WTC11 (cell line): ENCODE measurements at regions not wholly inside any gene's neighbourhood (a gene's known extent, or its start where the extent isn't known, plus 50 kb on each side); places are given as distances from the start of the nearest gene placed in this dataset.

ENCODE experiments used
- ATAC-seq: fragments of 200-7000 bp; cut with Tn5 transposase; 2 replicates; pipeline ENCODE4 v1.10.0; 2021; ENCODE audit warnings: mild to moderate bottlenecking, moderate library complexity
- CTCF ChIA-PET: fragments of 300-600 bp; sonication (Branson Sonifier 250); formaldehyde crosslinking; loops from one replicate; lab custom pipeline; 2021; ENCODE audit warnings: antibody characterized with exemption; lab: Charles Lee
- POLR2A ChIA-PET: fragments of 350-600 bp; sonication (Branson Sonifier 250); formaldehyde crosslinking; loops from one replicate; lab custom pipeline; 2021; ENCODE audit warnings: antibody characterized with exemption; lab: Charles Lee
- DNase-seq: peaks from one replicate; pipeline ENCODE4 v3.0.0; 2021; ENCODE audit warnings: low spot score
- H3K27ac Mint-ChIP-seq: 2 replicates; pipeline ENCODE4 v1.8.0; 2021; ENCODE audit warnings: mixed read lengths
- H3K27me3 Mint-ChIP-seq: 2 replicates; pipeline ENCODE4 v1.8.0; 2021; ENCODE audit warnings: low read depth, mild to moderate bottlenecking, moderate library complexity, mixed read lengths
- H3K36me3 Mint-ChIP-seq: 2 replicates; pipeline ENCODE4 v1.8.0; 2021; ENCODE audit warnings: mixed read lengths
- H3K4me1 Mint-ChIP-seq: 2 replicates; pipeline ENCODE4 v1.8.0; 2022; ENCODE audit warnings: mixed read lengths
- H3K4me3 Mint-ChIP-seq: 2 replicates; pipeline ENCODE4 v1.8.0; 2021; ENCODE audit warnings: mild to moderate bottlenecking, moderate library complexity, mixed read lengths
- H3K9me3 Mint-ChIP-seq: 2 replicates; pipeline ENCODE4 v1.8.0; 2021; ENCODE audit warnings: mixed read lengths
- ATF2 ChIP-seq: sonication (generic); formaldehyde crosslinking; IDR thresholded peaks from 2 replicates; pipeline ENCODE4 v1.8.1; 2022; ENCODE audit warnings: low read depth, missing genetic modification reagents, borderline replicate concordance
- ATF6 ChIP-seq: sonication (generic); formaldehyde crosslinking; IDR thresholded peaks from 2 replicates; pipeline ENCODE4 v1.8.1; 2023; ENCODE audit warnings: mild to moderate bottlenecking, missing genetic modification reagents
- ELF4 ChIP-seq: sonication (generic); formaldehyde crosslinking; IDR thresholded peaks from 2 replicates; pipeline ENCODE4 v1.8.1; 2022; ENCODE audit warnings: low read depth, mild to moderate bottlenecking, moderate library complexity, missing genetic modification reagents
- ESRRA ChIP-seq: sonication (generic); formaldehyde crosslinking; IDR thresholded peaks from 2 replicates; pipeline ENCODE4 v1.8.1; 2022; ENCODE audit warnings: mild to moderate bottlenecking, missing genetic modification reagents, borderline replicate concordance
- FOXP1 ChIP-seq: sonication (generic); formaldehyde crosslinking; IDR thresholded peaks from 2 replicates; pipeline ENCODE4 v1.8.0; 2022; ENCODE audit warnings: missing genetic modification reagents, mild to moderate bottlenecking, moderate library complexity, borderline replicate concordance
- IRF2 ChIP-seq: sonication (generic); formaldehyde crosslinking; IDR thresholded peaks from 2 replicates; pipeline ENCODE4 v1.8.0; 2022; ENCODE audit warnings: low read depth, missing genetic modification reagents, borderline replicate concordance
- MYBL2 ChIP-seq: sonication (generic); formaldehyde crosslinking; IDR thresholded peaks from 2 replicates; pipeline ENCODE4 v1.8.1; 2023; ENCODE audit warnings: mild to moderate bottlenecking, moderate library complexity, missing genetic modification reagents
- NR1H2 ChIP-seq: sonication (generic); formaldehyde crosslinking; IDR thresholded peaks from 2 replicates; pipeline ENCODE4 v1.9.0; 2021; ENCODE audit warnings: mild to moderate bottlenecking, moderate library complexity, missing genetic modification reagents
- OVOL2 ChIP-seq: fragments of 250-450 bp; sonication (Bioruptor Pico); IDR thresholded peaks from 2 replicates; pipeline ENCODE4 v1.9.0; 2021; ENCODE audit warnings: mild to moderate bottlenecking, borderline replicate concordance
- PRDM15 ChIP-seq: sonication (generic); formaldehyde crosslinking; IDR thresholded peaks from 2 replicates; pipeline ENCODE4 v1.8.0; 2022; ENCODE audit warnings: missing genetic modification reagents
- USF1 ChIP-seq: sonication (generic); formaldehyde crosslinking; IDR thresholded peaks from 2 replicates; pipeline ENCODE4 v1.8.0; 2022; ENCODE audit warnings: mild to moderate bottlenecking, missing genetic modification reagents
- TF ChIP-seq, protein P1 (sequence below): sonication (generic); formaldehyde crosslinking; IDR thresholded peaks from 2 replicates; pipeline ENCODE4 v1.8.0; 2023; ENCODE audit warnings: mild to moderate bottlenecking, missing genetic modification reagents
- TF ChIP-seq, protein P2 (sequence below): sonication (generic); formaldehyde crosslinking; IDR thresholded peaks from 2 replicates; pipeline ENCODE4 v1.8.1; 2022; ENCODE audit warnings: missing genetic modification reagents, borderline replicate concordance
- TF ChIP-seq, protein P3 (sequence below): sonication (generic); formaldehyde crosslinking; IDR thresholded peaks from 2 replicates; pipeline ENCODE4 v1.8.1; 2023; ENCODE audit warnings: mild to moderate bottlenecking, missing genetic modification reagents, moderate library complexity
- TF ChIP-seq, protein P4 (sequence below): sonication (generic); formaldehyde crosslinking; IDR thresholded peaks from 2 replicates; pipeline ENCODE4 v1.8.1; 2023; ENCODE audit warnings: mild to moderate bottlenecking, moderate library complexity, missing genetic modification reagents
- TF ChIP-seq, protein P5 (sequence below): sonication (generic); formaldehyde crosslinking; IDR thresholded peaks from 2 replicates; pipeline ENCODE4 v1.8.1; 2022; ENCODE audit warnings: mild to moderate bottlenecking, moderate library complexity, missing genetic modification reagents
- TF ChIP-seq, protein P6 (sequence below): fragments of 250-450 bp; sonication (Bioruptor Pico); conservative IDR thresholded peaks from 2 replicates; pipeline ENCODE4 v1.9.0; 2021; ENCODE audit warnings: mild to moderate bottlenecking

- H3K4me1 Mint-ChIP-seq: peaks cover 25% of the 10 kb centered on the region
- no peak overlapping the region for H3K27ac Mint-ChIP-seq
- DNase-seq: no peak
- peaks cover 30% of the 10 kb centered on the region for H3K9me3 Mint-ChIP-seq
- H3K36me3 Mint-ChIP-seq: no peaks in the 10 kb centered on the region
- ATAC-seq: no peak; the same call in 1 of the 2 replicates
- TF ChIP-seq ATF6 (CRISPR knock-in tag): no peak
- TF ChIP-seq, protein P1, sequence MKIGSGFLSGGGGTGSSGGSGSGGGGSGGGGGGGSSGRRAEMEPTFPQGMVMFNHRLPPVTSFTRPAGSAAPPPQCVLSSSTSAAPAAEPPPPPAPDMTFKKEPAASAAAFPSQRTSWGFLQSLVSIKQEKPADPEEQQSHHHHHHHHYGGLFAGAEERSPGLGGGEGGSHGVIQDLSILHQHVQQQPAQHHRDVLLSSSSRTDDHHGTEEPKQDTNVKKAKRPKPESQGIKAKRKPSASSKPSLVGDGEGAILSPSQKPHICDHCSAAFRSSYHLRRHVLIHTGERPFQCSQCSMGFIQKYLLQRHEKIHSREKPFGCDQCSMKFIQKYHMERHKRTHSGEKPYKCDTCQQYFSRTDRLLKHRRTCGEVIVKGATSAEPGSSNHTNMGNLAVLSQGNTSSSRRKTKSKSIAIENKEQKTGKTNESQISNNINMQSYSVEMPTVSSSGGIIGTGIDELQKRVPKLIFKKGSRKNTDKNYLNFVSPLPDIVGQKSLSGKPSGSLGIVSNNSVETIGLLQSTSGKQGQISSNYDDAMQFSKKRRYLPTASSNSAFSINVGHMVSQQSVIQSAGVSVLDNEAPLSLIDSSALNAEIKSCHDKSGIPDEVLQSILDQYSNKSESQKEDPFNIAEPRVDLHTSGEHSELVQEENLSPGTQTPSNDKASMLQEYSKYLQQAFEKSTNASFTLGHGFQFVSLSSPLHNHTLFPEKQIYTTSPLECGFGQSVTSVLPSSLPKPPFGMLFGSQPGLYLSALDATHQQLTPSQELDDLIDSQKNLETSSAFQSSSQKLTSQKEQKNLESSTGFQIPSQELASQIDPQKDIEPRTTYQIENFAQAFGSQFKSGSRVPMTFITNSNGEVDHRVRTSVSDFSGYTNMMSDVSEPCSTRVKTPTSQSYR (CRISPR knock-in tag): no peak
- no peak for TF ChIP-seq FOXP1
- TF ChIP-seq, protein P2, sequence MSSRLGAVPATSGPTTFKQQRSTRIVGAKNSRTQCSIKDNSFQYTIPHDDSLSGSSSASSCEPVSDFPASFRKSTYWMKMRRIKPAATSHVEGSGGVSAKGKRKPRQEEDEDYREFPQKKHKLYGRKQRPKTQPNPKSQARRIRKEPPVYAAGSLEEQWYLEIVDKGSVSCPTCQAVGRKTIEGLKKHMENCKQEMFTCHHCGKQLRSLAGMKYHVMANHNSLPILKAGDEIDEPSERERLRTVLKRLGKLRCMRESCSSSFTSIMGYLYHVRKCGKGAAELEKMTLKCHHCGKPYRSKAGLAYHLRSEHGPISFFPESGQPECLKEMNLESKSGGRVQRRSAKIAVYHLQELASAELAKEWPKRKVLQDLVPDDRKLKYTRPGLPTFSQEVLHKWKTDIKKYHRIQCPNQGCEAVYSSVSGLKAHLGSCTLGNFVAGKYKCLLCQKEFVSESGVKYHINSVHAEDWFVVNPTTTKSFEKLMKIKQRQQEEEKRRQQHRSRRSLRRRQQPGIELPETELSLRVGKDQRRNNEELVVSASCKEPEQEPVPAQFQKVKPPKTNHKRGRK (CRISPR knock-in tag): no peak
- TF ChIP-seq PRDM15: no peak
- no peak for TF ChIP-seq ATF2
- TF ChIP-seq NR1H2 (CRISPR knock-in tag): no peak
- TF ChIP-seq, protein P3, sequence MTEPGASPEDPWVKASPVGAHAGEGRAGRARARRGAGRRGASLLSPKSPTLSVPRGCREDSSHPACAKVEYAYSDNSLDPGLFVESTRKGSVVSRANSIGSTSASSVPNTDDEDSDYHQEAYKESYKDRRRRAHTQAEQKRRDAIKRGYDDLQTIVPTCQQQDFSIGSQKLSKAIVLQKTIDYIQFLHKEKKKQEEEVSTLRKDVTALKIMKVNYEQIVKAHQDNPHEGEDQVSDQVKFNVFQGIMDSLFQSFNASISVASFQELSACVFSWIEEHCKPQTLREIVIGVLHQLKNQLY (CRISPR knock-in tag): no peak
- TF ChIP-seq IRF2: no peak
- TF ChIP-seq, protein P4, sequence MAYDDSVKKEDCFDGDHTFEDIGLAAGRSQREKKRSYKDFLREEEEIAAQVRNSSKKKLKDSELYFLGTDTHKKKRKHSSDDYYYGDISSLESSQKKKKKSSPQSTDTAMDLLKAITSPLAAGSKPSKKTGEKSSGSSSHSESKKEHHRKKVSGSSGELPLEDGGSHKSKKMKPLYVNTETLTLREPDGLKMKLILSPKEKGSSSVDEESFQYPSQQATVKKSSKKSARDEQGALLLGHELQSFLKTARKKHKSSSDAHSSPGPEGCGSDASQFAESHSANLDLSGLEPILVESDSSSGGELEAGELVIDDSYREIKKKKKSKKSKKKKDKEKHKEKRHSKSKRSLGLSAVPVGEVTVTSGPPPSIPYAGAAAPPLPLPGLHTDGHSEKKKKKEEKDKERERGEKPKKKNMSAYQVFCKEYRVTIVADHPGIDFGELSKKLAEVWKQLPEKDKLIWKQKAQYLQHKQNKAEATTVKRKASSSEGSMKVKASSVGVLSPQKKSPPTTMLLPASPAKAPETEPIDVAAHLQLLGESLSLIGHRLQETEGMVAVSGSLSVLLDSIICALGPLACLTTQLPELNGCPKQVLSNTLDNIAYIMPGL (CRISPR knock-in tag): no peak
- no peak for TF ChIP-seq ESRRA
- TF ChIP-seq, protein P5, sequence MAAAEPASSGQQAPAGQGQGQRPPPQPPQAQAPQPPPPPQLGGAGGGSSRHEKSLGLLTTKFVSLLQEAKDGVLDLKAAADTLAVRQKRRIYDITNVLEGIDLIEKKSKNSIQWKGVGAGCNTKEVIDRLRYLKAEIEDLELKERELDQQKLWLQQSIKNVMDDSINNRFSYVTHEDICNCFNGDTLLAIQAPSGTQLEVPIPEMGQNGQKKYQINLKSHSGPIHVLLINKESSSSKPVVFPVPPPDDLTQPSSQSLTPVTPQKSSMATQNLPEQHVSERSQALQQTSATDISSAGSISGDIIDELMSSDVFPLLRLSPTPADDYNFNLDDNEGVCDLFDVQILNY (CRISPR knock-in tag): no peak
- TF ChIP-seq USF1 (CRISPR knock-in tag): no peak
- TF ChIP-seq, protein P6, sequence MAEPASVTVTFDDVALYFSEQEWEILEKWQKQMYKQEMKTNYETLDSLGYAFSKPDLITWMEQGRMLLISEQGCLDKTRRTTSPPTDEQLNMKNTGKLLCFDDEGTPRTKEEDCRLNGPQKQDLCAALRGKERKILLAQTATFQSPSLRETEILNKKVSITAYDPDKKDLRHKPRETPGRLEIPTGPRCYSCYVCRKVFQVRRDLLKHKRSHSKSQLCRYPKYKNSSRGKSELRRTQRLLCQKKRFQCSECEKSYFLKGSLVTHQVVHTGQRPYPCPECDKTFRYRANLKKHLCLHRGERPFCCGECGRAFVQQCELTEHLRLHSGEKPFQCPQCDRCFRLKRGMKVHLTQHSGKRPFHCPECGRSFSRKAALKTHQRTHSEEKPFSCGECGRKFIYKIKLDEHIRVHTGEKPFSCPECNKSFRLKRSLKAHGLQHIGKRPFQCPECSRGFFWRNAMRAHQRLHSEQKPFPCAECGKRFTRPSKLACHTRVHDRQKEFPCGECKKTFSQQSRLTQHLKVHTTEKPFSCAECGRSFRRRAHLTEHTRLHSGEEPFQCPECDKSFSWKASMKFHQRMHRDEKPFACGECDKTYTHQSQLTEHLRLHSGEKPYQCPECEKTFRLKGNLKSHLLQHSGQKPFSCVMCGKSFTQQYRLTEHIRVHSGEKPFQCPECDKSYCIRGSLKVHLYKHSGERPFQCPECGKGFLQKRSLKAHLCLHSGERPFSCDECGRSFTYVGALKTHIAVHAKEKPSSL (CRISPR knock-in tag): no peak
- no peak for TF ChIP-seq MYBL2 (CRISPR knock-in tag)
- no peak for TF ChIP-seq ELF4 (CRISPR knock-in tag)
- no peak for TF ChIP-seq OVOL2 (CRISPR knock-in tag)
- H3K27me3 Mint-ChIP-seq: no peaks in the 10 kb centered on the region
- ChIA-PET CTCF (interaction anchor here (1.4 kb wide), 1 partner anchor 136 kb away, joined by 4 read pairs; no protein-coding TSS in a partner anchor), POLR2A (no interaction called here)
- H3K4me3 Mint-ChIP-seq: no peak overlapping the region
Observed at GRCh38 chr2:18251486-18251885, 309.0 kb downstream of the RDH14 start.
